ENCODE measurements at regions not wholly inside any gene's neighbourhood (a gene's known extent, or its start where the extent isn't known, plus 50 kb on each side); places are given as distances from the start of the nearest gene placed in this dataset.

DNA sequence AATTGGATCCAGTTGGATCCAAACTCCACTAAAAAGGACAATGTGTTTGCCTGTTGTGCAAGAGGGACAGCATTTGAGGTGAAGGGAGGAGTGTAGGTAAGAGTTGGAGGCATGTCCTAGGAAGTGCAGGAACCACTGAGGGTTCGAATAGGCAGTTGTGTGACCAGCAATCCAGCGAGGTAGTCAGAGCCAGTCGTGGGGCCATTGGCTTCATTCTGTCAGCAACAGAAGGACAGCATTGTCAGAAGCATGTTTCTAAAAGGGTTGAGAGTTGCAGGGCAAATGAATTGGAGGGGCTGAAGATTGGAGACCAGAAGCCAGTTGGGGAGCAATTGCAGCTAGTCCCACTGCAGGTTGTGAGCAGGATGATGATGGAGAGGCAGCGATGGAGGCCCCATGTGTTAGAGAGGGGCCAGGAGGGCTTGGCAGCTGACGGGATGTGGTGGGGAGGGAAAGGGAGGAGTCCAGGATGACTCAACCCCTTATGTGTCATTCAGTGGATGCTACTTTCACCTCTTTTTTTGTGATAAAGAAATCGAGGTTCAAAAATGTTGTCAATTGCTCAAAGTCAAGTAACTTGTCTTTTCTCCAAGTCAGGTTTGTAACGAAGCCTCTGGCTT lies 96.7 kb upstream of the SIX3 start:
- TF ChIP-seq, protein P1, sequence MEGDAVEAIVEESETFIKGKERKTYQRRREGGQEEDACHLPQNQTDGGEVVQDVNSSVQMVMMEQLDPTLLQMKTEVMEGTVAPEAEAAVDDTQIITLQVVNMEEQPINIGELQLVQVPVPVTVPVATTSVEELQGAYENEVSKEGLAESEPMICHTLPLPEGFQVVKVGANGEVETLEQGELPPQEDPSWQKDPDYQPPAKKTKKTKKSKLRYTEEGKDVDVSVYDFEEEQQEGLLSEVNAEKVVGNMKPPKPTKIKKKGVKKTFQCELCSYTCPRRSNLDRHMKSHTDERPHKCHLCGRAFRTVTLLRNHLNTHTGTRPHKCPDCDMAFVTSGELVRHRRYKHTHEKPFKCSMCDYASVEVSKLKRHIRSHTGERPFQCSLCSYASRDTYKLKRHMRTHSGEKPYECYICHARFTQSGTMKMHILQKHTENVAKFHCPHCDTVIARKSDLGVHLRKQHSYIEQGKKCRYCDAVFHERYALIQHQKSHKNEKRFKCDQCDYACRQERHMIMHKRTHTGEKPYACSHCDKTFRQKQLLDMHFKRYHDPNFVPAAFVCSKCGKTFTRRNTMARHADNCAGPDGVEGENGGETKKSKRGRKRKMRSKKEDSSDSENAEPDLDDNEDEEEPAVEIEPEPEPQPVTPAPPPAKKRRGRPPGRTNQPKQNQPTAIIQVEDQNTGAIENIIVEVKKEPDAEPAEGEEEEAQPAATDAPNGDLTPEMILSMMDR (IDR thresholded peaks at IDR 0.05), result no peak
- no peak for TF ChIP-seq EZH2 (IDR thresholded peaks at IDR 0.05; ENCODE audit: borderline replicate concordance, insufficient read depth, low read depth, low read length, poor library complexity, severe bottlenecking)

Measured in B cell (primary cell).